SJCRH30 (cell line): ENCODE measurements at regions not wholly inside any gene's neighbourhood (a gene's known extent, or its start where the extent isn't known, plus 50 kb on each side); places are given as distances from the start of the nearest gene placed in this dataset.
"Not testable (repeated sequence)": the region's sequence is repeated elsewhere in the genome, so short reads cannot be mapped to it uniquely, and the experiment has no call there.

ENCODE experiments used
- DNase-seq, 2 experiments: peaks; one replicate each; pipeline ENCODE4 v3.0.0-alpha.2; 2015 to 2020
- H3K27ac ChIP-seq: fragments of 250-450 bp; sonication (Bioruptor Pico); 2 replicates; pipeline ENCODE4 v1.5.1; 2020; ENCODE audit warnings: mild to moderate bottlenecking, moderate library complexity
- H3K27me3 ChIP-seq: fragments of 250-450 bp; sonication (Bioruptor Pico); 2 replicates; pipeline ENCODE4 v1.5.1; 2020; ENCODE audit warnings: mild to moderate bottlenecking, moderate library complexity
- H3K36me3 ChIP-seq: fragments of 250-450 bp; sonication (Bioruptor Pico); 2 replicates; pipeline ENCODE4 v1.5.1; 2020; ENCODE audit warnings: mild to moderate bottlenecking, moderate library complexity
- H3K4me1 ChIP-seq: fragments of 250-450 bp; sonication (Bioruptor Pico); 2 replicates; pipeline ENCODE4 v1.5.1; 2020; ENCODE audit warnings: mild to moderate bottlenecking, moderate library complexity
- H3K4me3 ChIP-seq: fragments of 250-450 bp; sonication (Bioruptor Pico); 2 replicates; pipeline ENCODE4 v1.5.1; 2020; ENCODE audit warnings: mild to moderate bottlenecking, moderate library complexity
- H3K9me3 ChIP-seq: fragments of 250-450 bp; sonication (Bioruptor Pico); replicated peaks from 2 replicates; pipeline ENCODE4 v1.5.1; 2020; ENCODE audit warnings: mild to moderate bottlenecking, moderate library complexity

GRCh38 chr12:58009405-58010195 is 68.2 kb downstream of the ATP23 start:
- no peaks in the 10 kb centered on the region for H3K36me3 ChIP-seq
- no peak overlapping the region for H3K4me3 ChIP-seq
- H3K27ac ChIP-seq = no peak overlapping the region
- H3K9me3 ChIP-seq = peaks cover 2% of the 10 kb centered on the region
- no peak for DNase-seq
- H3K27me3 ChIP-seq = peaks cover 24% of the 10 kb centered on the region
- H3K4me1 ChIP-seq = no peaks in the 10 kb centered on the region

GRCh38 chr12:58011676-58012075 is 70.3 kb downstream of the ATP23 start:
- Histone ChIP-seq H3K4me3 (no peak overlapping the region), H3K27ac (no peak overlapping the region), H3K9me3 (peaks cover 2% of the 10 kb centered on the region), H3K36me3 (no peaks in the 10 kb centered on the region), H3K4me1 (no peaks in the 10 kb centered on the region), H3K27me3 (peaks cover 24% of the 10 kb centered on the region)
- no peak for DNase-seq

GRCh38 chr12:58022379-58023020 is 81.1 kb downstream of the ATP23 start:
- H3K27me3 ChIP-seq, H3K36me3 ChIP-seq, H3K27ac ChIP-seq, H3K4me3 ChIP-seq, DNase-seq: not testable (repeated sequence)
- Histone ChIP-seq H3K4me1 (peaks cover 13% of the 10 kb centered on the region; the same call in 1 of the 2 replicates), H3K9me3 (peaks cover 48% of the 10 kb centered on the region)

- Histone ChIP-seq H3K4me3 (no peak overlapping the region), H3K27me3 (peaks cover 6% of the 10 kb centered on the region; the same call in 1 of the 2 replicates), H3K27ac (no peak overlapping the region), H3K36me3 (no peaks in the 10 kb centered on the region), H3K9me3 (peaks cover 26% of the 10 kb centered on the region), H3K4me1 (peaks cover 13% of the 10 kb centered on the region; the same call in 1 of the 2 replicates)
- no peak for DNase-seq
Observed at GRCh38 chr12:58025431-58025830, 84.1 kb downstream of the ATP23 start.

GRCh38 chr12:58026426-58026825 is 85.1 kb downstream of the ATP23 start:
- peak; percentile 78 to 82 for DNase-seq
- no peak overlapping the region for H3K4me3 ChIP-seq
- H3K4me1 ChIP-seq = peaks cover 13% of the 10 kb centered on the region; the same call in 1 of the 2 replicates
- H3K27ac ChIP-seq = no peak overlapping the region
- no peaks in the 10 kb centered on the region for H3K36me3 ChIP-seq
- peaks cover 28% of the 10 kb centered on the region for H3K9me3 ChIP-seq
- H3K27me3 ChIP-seq = peaks cover 2% of the 10 kb centered on the region; the same call in 1 of the 2 replicates

- H3K4me1 ChIP-seq = peaks cover 13% of the 10 kb centered on the region; the same call in 1 of the 2 replicates
Observed at GRCh38 chr12:58026897-58027891, 85.8 kb downstream of the ATP23 start.

GRCh38 chr12:58028294-58028693 is 86.9 kb downstream of the ATP23 start:
- Histone ChIP-seq H3K4me3 (no peak overlapping the region), H3K4me1 (peaks cover 13% of the 10 kb centered on the region; the same call in 1 of the 2 replicates), H3K27ac (no peak overlapping the region), H3K27me3 (peaks cover 2% of the 10 kb centered on the region; the same call in 1 of the 2 replicates), H3K9me3 (peaks cover 39% of the 10 kb centered on the region), H3K36me3 (no peaks in the 10 kb centered on the region)
- no peak for DNase-seq

More at GRCh38 chr12:58026897-58027891, 85.8 kb downstream of the ATP23 start:
- Histone ChIP-seq H3K27ac (no peak overlapping the region), H3K27me3 (peaks cover 2% of the 10 kb centered on the region; the same call in 1 of the 2 replicates), H3K4me3 (no peak overlapping the region), H3K36me3 (no peaks in the 10 kb centered on the region), H3K9me3 (peaks cover 34% of the 10 kb centered on the region)
- DNase-seq = no peak

GRCh38 chr12:58029260-58029659 is 87.9 kb downstream of the ATP23 start:
- no peaks in the 10 kb centered on the region for H3K36me3 ChIP-seq
- no peak overlapping the region for H3K4me3 ChIP-seq
- peaks cover 39% of the 10 kb centered on the region for H3K9me3 ChIP-seq
- H3K27ac ChIP-seq = no peak overlapping the region
- H3K27me3 ChIP-seq = peaks cover 2% of the 10 kb centered on the region; the same call in 1 of the 2 replicates
- H3K4me1 ChIP-seq = peaks cover 21% of the 10 kb centered on the region
- DNase-seq = no peak

GRCh38 chr12:58030566-58031279 is 89.4 kb downstream of the ATP23 start:
- no peaks in the 10 kb centered on the region for H3K36me3 ChIP-seq
- peaks cover 2% of the 10 kb centered on the region; the same call in 1 of the 2 replicates for H3K27me3 ChIP-seq
- H3K9me3 ChIP-seq = peaks cover 42% of the 10 kb centered on the region
- no peak overlapping the region for H3K27ac ChIP-seq
- DNase-seq = no peak
- H3K4me3 ChIP-seq = no peak overlapping the region
- H3K4me1 ChIP-seq = peaks cover 31% of the 10 kb centered on the region

GRCh38 chr12:58032156-58032555 is 90.8 kb downstream of the ATP23 start:
- Histone ChIP-seq H3K27me3 (peaks cover 1% of the 10 kb centered on the region; the same call in 1 of the 2 replicates), H3K4me3 (no peak overlapping the region), H3K27ac (no peak overlapping the region), H3K36me3 (no peaks in the 10 kb centered on the region; the same call in 1 of the 2 replicates), H3K4me1 (peaks cover 19% of the 10 kb centered on the region), H3K9me3 (peaks cover 53% of the 10 kb centered on the region)
- DNase-seq = no peak

GRCh38 chr12:58033831-58034230 is 92.5 kb downstream of the ATP23 start:
- Histone ChIP-seq H3K36me3 (no peaks in the 10 kb centered on the region; the same call in 1 of the 2 replicates), H3K27ac (peak overlapping the region; percentile 67), H3K9me3 (peaks cover 60% of the 10 kb centered on the region), H3K4me1 (peaks cover 18% of the 10 kb centered on the region), H3K4me3 (no peak overlapping the region), H3K27me3 (no peaks in the 10 kb centered on the region)
- DNase-seq = peak; percentile 83 to 89

- peaks cover 18% of the 10 kb centered on the region for H3K4me1 ChIP-seq
- H3K4me3 ChIP-seq = no peak overlapping the region
- peak overlapping the region; percentile 67 for H3K27ac ChIP-seq
- H3K9me3 ChIP-seq = peaks cover 58% of the 10 kb centered on the region
- DNase-seq = peak; percentile 100
- H3K27me3 ChIP-seq = no peaks in the 10 kb centered on the region
- no peaks in the 10 kb centered on the region; the same call in 1 of the 2 replicates for H3K36me3 ChIP-seq
Observed at GRCh38 chr12:58034311-58034710, 92.9 kb downstream of the ATP23 start.

- H3K9me3 ChIP-seq = peaks cover 58% of the 10 kb centered on the region
- H3K4me1 ChIP-seq = peaks cover 18% of the 10 kb centered on the region
- no peak overlapping the region for H3K4me3 ChIP-seq
- H3K36me3 ChIP-seq = no peaks in the 10 kb centered on the region; the same call in 1 of the 2 replicates
- H3K27ac ChIP-seq = peak overlapping the region; percentile 67
- DNase-seq = no peak
- no peaks in the 10 kb centered on the region for H3K27me3 ChIP-seq
Observed at GRCh38 chr12:58034712-58035111, 93.3 kb downstream of the ATP23 start.
